Hepatocyte (in vitro differentiated cells): ENCODE measurements at regions not wholly inside any gene's neighbourhood (a gene's known extent, or its start where the extent isn't known, plus 50 kb on each side); places are given as distances from the start of the nearest gene placed in this dataset.

Source experiments
- DNase-seq: peaks from one replicate; pipeline ENCODE4 v3.0.0-alpha.2; 2016; ENCODE audit warnings: low spot score
- H2AFZ ChIP-seq: fragments of 200-600 bp; sonication (generic); 2 replicates; pipeline ENCODE4 v1.6.0; 2016; ENCODE audit warnings: antibody characterized with exemption, mild to moderate bottlenecking
- H3K27ac ChIP-seq: fragments of 200-600 bp; sonication (generic); 2 replicates; pipeline ENCODE4 v1.5.1; 2016; ENCODE audit warnings: mild to moderate bottlenecking
- H3K27me3 ChIP-seq: fragments of 200-600 bp; sonication (generic); 2 replicates; pipeline ENCODE4 v1.6.1; 2016
- H3K36me3 ChIP-seq: fragments of 200-600 bp; sonication (generic); replicated peaks from 2 replicates; pipeline ENCODE4 v1.5.1; 2016; ENCODE audit warnings: low read depth; ENCODE audit not compliant: insufficient read depth
- H3K4me1 ChIP-seq: fragments of 200-600 bp; sonication (generic); 2 replicates; pipeline ENCODE4 v1.5.1; 2016; ENCODE audit warnings: mild to moderate bottlenecking, moderate library complexity; ENCODE audit not compliant: insufficient read depth
- H3K4me2 ChIP-seq: fragments of 200-600 bp; sonication (generic); 2 replicates; pipeline ENCODE4 v1.6.0; 2016
- H3K4me3 ChIP-seq: fragments of 200-600 bp; sonication (generic); 2 replicates; pipeline ENCODE4 v1.5.1; 2016; ENCODE audit warnings: mild to moderate bottlenecking
- H3K79me2 ChIP-seq: fragments of 200-600 bp; sonication (generic); 2 replicates; pipeline ENCODE4 v1.6.0; 2017; ENCODE audit warnings: mild to moderate bottlenecking
- H3K9me2 ChIP-seq: fragments of 200-600 bp; sonication (generic); replicated peaks from 2 replicates; pipeline ENCODE4 v1.6.0; 2017; ENCODE audit warnings: mild to moderate bottlenecking; ENCODE audit not compliant: insufficient read depth
- H3K9me3 ChIP-seq: fragments of 200-600 bp; sonication (generic); 2 replicates; pipeline ENCODE4 v1.5.1; 2016; ENCODE audit warnings: low read depth, mild to moderate bottlenecking
- H4K20me1 ChIP-seq: fragments of 200-600 bp; sonication (generic); 2 replicates; pipeline ENCODE4 v1.6.0; 2016; ENCODE audit warnings: mild to moderate bottlenecking; ENCODE audit not compliant: insufficient read depth, poor library complexity, severe bottlenecking
- CTCF ChIP-seq: fragments of 200-600 bp; sonication (generic); IDR thresholded peaks from 2 replicates; pipeline ENCODE4 v1.5.1; 2016; ENCODE audit warnings: antibody characterized with exemption, mild to moderate bottlenecking; ENCODE audit not compliant: poor library complexity
- EZH2 ChIP-seq: fragments of 200-600 bp; sonication (generic); IDR thresholded peaks from 2 replicates; pipeline ENCODE4 v1.6.1; 2016; ENCODE audit warnings: antibody characterized with exemption, mild to moderate bottlenecking, borderline replicate concordance
- EZH2phosphoT487 ChIP-seq: fragments of 200-600 bp; sonication (generic); IDR thresholded peaks from one replicate; pipeline ENCODE4 v1.6.1; 2018; ENCODE audit warnings: antibody characterized with exemption, mild to moderate bottlenecking, low read depth, moderate library complexity; ENCODE audit not compliant: unreplicated experiment, severe bottlenecking
- WGBS: methylation state at CpG from one replicate; pipeline ENCODE4 v1.1.6; 2016; ENCODE audit warnings: low lambda C conversion rate; ENCODE audit errors: missing lambda C conversion rate; 5-methylcytosine and 5-hydroxymethylcytosine counted together

DNA sequence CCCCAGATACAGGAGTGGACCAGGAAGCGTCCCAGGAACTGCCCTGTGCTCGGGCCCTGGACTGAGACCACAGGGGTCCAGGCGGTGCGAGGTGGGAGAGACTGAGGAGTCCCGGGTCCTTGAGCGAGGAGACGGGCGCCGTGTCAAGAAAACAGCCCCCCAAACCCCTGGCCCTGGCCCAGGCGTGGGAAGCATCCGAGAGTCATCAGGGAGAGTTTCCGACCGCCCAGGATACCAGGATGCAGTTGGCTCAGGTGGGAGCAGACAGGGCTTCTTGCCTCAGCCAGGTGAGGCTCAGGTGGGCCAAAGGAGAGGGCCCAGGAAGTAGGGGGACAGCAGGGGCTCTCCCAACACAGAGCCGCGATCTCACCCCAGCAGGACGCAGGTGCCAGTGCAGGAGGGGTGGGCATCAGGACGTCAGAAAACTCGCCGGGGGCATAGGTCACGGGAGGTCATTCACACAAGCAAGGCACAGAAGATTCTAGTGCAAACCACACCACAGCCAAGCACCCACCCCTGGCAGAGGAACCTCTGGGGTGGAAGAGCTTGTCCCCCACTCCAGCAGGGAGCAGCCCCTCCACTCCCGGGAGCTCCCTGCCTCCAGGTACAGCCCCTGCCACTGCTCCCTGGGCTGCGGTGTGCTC, 102.5 kb upstream of the EIF5 start:
- H3K9me3 ChIP-seq: no peaks in the 10 kb centered on the region
- H3K27ac ChIP-seq: no peak overlapping the region
- no peaks in the 10 kb centered on the region for H3K9me2 ChIP-seq
- WGBS: 96% methylated on average over 22 of the region's 22 CpGs
- no peak overlapping the region for H3K4me3 ChIP-seq
- no peaks in the 10 kb centered on the region for H4K20me1 ChIP-seq
- no peaks in the 10 kb centered on the region for H3K79me2 ChIP-seq
- H3K27me3 ChIP-seq: no peaks in the 10 kb centered on the region
- no peak overlapping the region for H2AFZ ChIP-seq
- DNase-seq: no peak
- TF ChIP-seq EZH2 (no peak), EZH2phosphoT487 (no peak), CTCF (no peak)
- peaks cover 4% of the 10 kb centered on the region for H3K4me1 ChIP-seq
- H3K36me3 ChIP-seq: no peaks in the 10 kb centered on the region
- no peak overlapping the region for H3K4me2 ChIP-seq

- TF ChIP-seq EZH2 (no peak), EZH2phosphoT487 (no peak), CTCF (no peak)
- Histone ChIP-seq H3K4me3 (no peak overlapping the region), H3K9me2 (no peaks in the 10 kb centered on the region), H3K27me3 (no peaks in the 10 kb centered on the region), H3K27ac (no peak overlapping the region), H3K4me2 (no peak overlapping the region), H2AFZ (no peak overlapping the region), H4K20me1 (no peaks in the 10 kb centered on the region), H3K36me3 (no peaks in the 10 kb centered on the region), H3K4me1 (peaks cover 4% of the 10 kb centered on the region), H3K9me3 (no peaks in the 10 kb centered on the region), H3K79me2 (no peaks in the 10 kb centered on the region)
- WGBS: 87% methylated on average over 12 of the region's 13 CpGs
- no peak for DNase-seq
Observed at GRCh38 chr14:103232031-103232808, 101.8 kb upstream of the EIF5 start.

GRCh38 chr14:103232831-103233319, 101.2 kb upstream of the EIF5 start:
- Histone ChIP-seq H4K20me1 (no peaks in the 10 kb centered on the region), H3K4me1 (peaks cover 4% of the 10 kb centered on the region), H3K4me2 (no peak overlapping the region), H3K9me2 (no peaks in the 10 kb centered on the region), H3K27ac (no peak overlapping the region), H3K36me3 (no peaks in the 10 kb centered on the region), H3K4me3 (no peak overlapping the region), H3K9me3 (no peaks in the 10 kb centered on the region), H3K79me2 (no peaks in the 10 kb centered on the region), H3K27me3 (no peaks in the 10 kb centered on the region), H2AFZ (no peak overlapping the region)
- TF ChIP-seq EZH2phosphoT487 (no peak), EZH2 (no peak), CTCF (no peak)
- 94% methylated on average over 16 of the region's 16 CpGs for WGBS
- no peak for DNase-seq
